GM12874 (cell line): ENCODE measurements at regions not wholly inside any gene's neighbourhood (a gene's known extent, or its start where the extent isn't known, plus 50 kb on each side); places are given as distances from the start of the nearest gene placed in this dataset.
A peak's percentile ranks its signal among the peaks of the same experiment; 100 is the strongest.

ENCODE experiments used
- TF ChIP-seq, protein P1 (sequence below): IDR thresholded peaks from 2 replicates; pipeline ENCODE4 v1.5.1; 2011; ENCODE audit warnings: low read depth, mild to moderate bottlenecking, control low read depth, low read length, moderate library complexity; ENCODE audit not compliant: insufficient read depth

DNA sequence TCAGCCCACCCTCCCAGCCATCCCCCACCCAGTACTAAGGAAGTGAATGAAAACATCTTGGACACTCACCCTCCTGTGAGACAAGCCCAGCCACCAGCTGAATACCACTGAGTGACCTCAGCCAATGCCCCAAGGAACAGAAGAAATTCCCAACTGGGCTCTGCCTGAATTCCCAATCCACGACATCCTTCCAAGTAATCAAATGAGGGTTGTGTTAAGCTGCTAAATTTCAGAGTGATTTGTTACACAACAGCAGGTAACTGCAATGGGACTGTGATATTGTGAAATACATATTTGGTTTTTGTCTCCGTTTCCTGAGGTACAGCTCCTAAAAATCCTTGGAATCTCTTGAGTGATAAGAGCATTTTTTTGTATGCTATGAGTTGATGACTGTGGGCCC lies 578.7 kb upstream of the CDH11 start:
- TF ChIP-seq, protein P1, sequence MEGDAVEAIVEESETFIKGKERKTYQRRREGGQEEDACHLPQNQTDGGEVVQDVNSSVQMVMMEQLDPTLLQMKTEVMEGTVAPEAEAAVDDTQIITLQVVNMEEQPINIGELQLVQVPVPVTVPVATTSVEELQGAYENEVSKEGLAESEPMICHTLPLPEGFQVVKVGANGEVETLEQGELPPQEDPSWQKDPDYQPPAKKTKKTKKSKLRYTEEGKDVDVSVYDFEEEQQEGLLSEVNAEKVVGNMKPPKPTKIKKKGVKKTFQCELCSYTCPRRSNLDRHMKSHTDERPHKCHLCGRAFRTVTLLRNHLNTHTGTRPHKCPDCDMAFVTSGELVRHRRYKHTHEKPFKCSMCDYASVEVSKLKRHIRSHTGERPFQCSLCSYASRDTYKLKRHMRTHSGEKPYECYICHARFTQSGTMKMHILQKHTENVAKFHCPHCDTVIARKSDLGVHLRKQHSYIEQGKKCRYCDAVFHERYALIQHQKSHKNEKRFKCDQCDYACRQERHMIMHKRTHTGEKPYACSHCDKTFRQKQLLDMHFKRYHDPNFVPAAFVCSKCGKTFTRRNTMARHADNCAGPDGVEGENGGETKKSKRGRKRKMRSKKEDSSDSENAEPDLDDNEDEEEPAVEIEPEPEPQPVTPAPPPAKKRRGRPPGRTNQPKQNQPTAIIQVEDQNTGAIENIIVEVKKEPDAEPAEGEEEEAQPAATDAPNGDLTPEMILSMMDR = no peak

DNA sequence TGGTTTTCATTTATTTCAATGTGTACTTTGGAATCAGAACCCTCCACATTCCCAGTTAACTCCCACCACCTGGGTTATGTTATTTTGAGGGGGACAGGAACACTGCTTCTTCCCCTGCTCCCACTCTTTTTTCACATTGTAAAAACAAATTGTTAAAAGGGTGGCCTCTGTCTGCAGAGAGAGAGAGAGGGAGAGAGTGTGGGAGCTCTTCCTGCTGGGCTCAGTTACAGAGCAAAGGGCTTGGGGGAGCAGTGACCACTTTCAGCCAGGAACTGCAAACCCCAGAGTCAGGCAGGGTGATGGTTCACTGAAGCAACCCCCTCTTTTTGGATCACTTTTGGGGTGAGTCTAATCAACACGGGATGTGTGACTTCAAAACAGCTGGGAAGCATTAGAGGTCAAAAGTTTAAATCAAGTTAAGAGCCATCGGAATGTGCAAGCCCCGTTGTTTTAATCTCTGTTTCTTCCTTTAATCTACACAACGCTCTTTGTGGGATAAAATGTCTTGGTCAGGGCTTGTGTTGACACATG lies 577.0 kb upstream of the CDH11 start:
- TF ChIP-seq, protein P1 = no peak

DNA sequence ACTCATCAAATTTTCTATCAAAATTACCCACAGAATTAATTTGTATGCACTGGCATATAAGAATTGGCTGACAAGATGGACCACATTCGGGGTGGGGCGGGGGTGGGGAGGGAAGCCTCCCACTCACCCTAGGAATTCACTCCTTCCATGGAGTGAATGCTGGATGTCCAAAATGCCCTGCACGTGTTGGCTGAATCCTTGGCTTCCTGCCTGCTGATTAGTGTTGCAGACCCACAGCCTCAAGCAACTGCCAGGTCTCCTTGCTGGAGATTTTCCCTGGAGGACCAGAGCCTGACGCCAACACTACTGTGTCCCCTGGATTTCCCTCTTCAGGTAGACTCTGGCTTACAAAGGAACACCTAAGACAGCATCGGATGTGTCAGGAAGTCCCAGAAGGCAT lies 575.7 kb upstream of the CDH11 start:
- TF ChIP-seq, protein P1 = no peak

DNA sequence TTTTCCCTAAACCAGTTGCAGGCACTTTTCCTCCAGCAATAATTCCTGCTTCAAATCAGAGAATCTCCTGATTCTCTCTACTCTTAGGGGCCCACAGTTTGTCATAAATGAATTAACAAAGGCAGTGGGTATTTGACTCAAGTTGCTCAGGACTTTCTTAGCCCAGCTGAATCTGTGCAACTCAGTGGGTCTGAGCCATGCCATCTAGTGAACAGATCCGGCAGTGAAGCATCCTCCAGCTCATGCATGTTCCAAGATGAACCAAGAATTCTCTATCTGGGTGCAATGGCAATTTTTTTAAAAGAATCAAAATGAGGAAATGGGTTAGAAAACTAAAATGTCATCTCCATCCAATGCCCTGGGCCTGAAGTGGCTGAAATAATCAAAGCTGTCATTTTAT lies 575.2 kb upstream of the CDH11 start:
- TF ChIP-seq, protein P1 = no peak

DNA sequence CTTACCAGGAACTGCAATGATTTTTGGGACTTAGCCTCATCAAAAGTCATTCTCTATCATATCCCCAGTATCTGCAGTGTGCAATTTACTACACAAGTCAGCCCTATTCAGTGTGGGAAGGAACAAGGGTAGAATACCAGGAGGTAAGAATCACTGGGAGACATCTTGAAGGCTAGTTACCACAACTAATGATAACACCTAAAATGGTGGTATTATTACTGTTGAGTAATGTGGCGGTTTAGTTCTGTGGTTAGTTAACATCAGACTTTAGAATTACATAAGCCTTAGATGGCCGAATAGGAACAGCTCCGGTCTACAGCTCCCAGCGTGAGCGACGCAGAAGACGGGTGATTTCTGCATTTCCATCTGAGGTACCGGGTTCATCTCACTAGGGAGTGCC lies 567.9 kb upstream of the CDH11 start:
- TF ChIP-seq, protein P1 = no peak

DNA sequence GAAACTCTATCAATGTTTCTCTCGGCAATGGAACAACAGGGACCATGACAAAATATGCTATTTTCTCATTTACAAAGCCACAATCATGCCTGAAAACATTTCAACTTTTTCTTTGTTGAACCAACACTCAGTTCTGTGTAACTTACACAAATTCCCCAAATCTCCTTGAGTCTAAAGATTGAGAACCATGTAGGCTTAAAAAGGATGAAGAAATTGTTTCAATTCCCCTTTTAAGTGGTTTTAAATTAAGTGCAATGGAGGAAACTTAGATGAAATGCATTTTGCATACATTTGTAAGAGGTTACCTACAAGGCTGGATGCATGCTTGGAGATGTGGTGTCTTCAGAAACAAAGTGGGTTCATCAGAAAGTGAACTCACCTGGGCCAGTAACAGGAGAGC lies 566.4 kb upstream of the CDH11 start:
- TF ChIP-seq, protein P1 = no peak

DNA sequence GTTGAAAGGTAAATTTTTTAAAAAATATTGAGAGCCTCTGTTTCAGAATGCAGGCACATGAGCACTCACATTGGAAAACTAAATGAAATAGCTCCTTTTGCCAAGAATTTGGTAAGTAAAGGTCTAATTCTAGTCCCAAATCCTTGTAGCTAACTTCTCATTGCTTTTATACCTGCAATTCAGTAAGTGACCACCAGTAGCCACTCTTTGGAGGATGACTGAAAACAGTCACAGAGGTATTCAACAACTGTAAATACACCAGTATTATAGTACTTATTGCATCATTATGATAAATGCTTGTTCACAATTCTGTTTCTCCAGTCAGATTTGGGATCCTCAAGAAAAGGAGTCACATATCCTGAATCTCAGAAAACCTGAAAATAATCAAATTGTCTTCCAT lies 562.4 kb upstream of the CDH11 start:
- TF ChIP-seq, protein P1 = peak; percentile 13; the same call in 1 of the 2 replicates

DNA sequence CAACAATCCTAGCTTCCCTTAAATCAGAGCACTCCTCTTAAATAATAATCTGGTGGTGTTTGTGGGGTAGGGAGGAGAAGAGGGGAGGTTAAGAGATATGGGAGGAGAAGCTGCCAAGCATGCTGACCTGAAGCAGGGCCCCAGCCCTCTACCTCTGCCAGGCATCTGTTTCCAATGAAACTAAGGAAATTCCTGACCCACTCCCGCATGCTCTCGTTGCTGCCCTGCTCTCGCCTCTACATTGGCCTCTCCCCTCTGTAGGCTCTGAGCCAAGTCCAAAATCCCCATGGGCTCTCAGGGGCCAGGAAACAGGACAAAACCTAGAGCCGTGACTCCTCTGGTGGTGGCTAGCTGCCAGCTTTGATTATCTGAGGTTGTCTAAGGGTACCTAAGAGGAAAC lies 559.5 kb upstream of the CDH11 start:
- TF ChIP-seq, protein P1 = no peak
